HEK293 (cell line): ENCODE measurements at regions not wholly inside any gene's neighbourhood (a gene's known extent, or its start where the extent isn't known, plus 50 kb on each side); places are given as distances from the start of the nearest gene placed in this dataset.
A peak's percentile ranks its signal among the peaks of the same experiment; 100 is the strongest.

ENCODE experiments used
- CTCF ChIA-PET: fragments of 350-600 bp; formaldehyde crosslinking; extraction: SDS; loops from one replicate; lab custom pipeline; 2021; ENCODE audit warnings: antibody characterized with exemption; lab: Yijun Ruan, JAX
- POLR2A ChIA-PET: fragments of 300-600 bp; formaldehyde crosslinking; extraction: SDS; loops from one replicate; lab custom pipeline; 2020; ENCODE audit warnings: antibody characterized with exemption, inconsistent platforms; lab: Yijun Ruan, JAX
- H3K27ac ChIP-seq: fragments of 200-500 bp; sonication (Bioruptor generic); 2 replicates; pipeline ENCODE4 v1.5.1; 2014; ENCODE audit warnings: low read depth, low read length, control low read depth, inconsistent platforms; ENCODE audit errors: extremely low read depth
- H3K36me3 ChIP-seq, 2 experiments: fragments of 200-500 bp in 1 of 2; sonication (Bioruptor generic) in 1 of 2; 1 replicate in 1 of 2; 2 replicates in 1 of 2; pipeline ENCODE4 v1.5.1; 2014 to 2017; ENCODE audit warnings: inconsistent platforms in 2 of 2, low read length in 2 of 2; ENCODE audit not compliant: control insufficient read depth in 2 of 2, insufficient read depth in 1 of 2
- H3K4me1 ChIP-seq: fragments of 200-500 bp; sonication (Bioruptor generic); 2 replicates; pipeline ENCODE4 v1.5.1; 2014; ENCODE audit warnings: mild to moderate bottlenecking, low read length, inconsistent platforms; ENCODE audit not compliant: control insufficient read depth, insufficient read depth
- H3K4me3 ChIP-seq: 2 replicates; pipeline ENCODE4 v1.5.1; 2011; ENCODE audit warnings: low read depth, mild to moderate bottlenecking, control low read depth, low read length, moderate library complexity
- H3K9me3 ChIP-seq: fragments of 200-500 bp; sonication (Bioruptor generic); 2 replicates; pipeline ENCODE4 v1.5.1; 2014; ENCODE audit warnings: low read depth, low read length, inconsistent platforms; ENCODE audit not compliant: control insufficient read depth, insufficient read depth
- BCL11A ChIP-seq: fragments of 450-650 bp; formaldehyde crosslinking; IDR thresholded peaks from 2 replicates; pipeline ENCODE4 v1.5.1; 2016; ENCODE audit warnings: low read depth, missing biosample characterization, missing genetic modification characterization
- BCL11B ChIP-seq: fragments of 450-650 bp; formaldehyde crosslinking; IDR thresholded peaks from 2 replicates; pipeline ENCODE4 v1.5.1; 2016; ENCODE audit warnings: low read depth, missing biosample characterization, missing genetic modification characterization
- FEZF1 ChIP-seq: fragments of 450-650 bp; formaldehyde crosslinking; IDR thresholded peaks from 2 replicates; pipeline ENCODE4 v1.5.1; 2016; ENCODE audit warnings: missing biosample characterization, missing genetic modification characterization
- KLF10 ChIP-seq: fragments of 450-650 bp; IDR thresholded peaks from 2 replicates; pipeline ENCODE4 v1.5.1; 2018; ENCODE audit warnings: missing biosample characterization, mild to moderate bottlenecking, missing genetic modification characterization
- KLF7 ChIP-seq: fragments of 450-650 bp; formaldehyde crosslinking; IDR thresholded peaks from 2 replicates; pipeline ENCODE4 v1.5.1; 2016; ENCODE audit warnings: missing biosample characterization, missing genetic modification characterization, borderline replicate concordance
- RBAK ChIP-seq: fragments of 450-650 bp; formaldehyde crosslinking; IDR thresholded peaks from 2 replicates; pipeline ENCODE4 v1.5.1; 2016; ENCODE audit warnings: missing biosample characterization, missing genetic modification characterization
- SCRT1 ChIP-seq: fragments of 450-650 bp; formaldehyde crosslinking; IDR thresholded peaks from 2 replicates; pipeline ENCODE4 v1.5.1; 2016; ENCODE audit warnings: missing biosample characterization, missing genetic modification characterization, borderline replicate concordance
- WT1 ChIP-seq: fragments of 450-650 bp; formaldehyde crosslinking; IDR thresholded peaks from 2 replicates; pipeline ENCODE4 v1.5.1; 2016; ENCODE audit warnings: missing biosample characterization, missing genetic modification characterization
- YY2 ChIP-seq: fragments of 450-650 bp; formaldehyde crosslinking; IDR thresholded peaks from 2 replicates; pipeline ENCODE4 v1.5.1; 2016; ENCODE audit warnings: missing biosample characterization, missing genetic modification characterization
- ZBTB48 ChIP-seq: fragments of 450-650 bp; formaldehyde crosslinking; IDR thresholded peaks from 2 replicates; pipeline ENCODE4 v1.5.1; 2016; ENCODE audit warnings: missing biosample characterization, missing genetic modification characterization
- ZIC2 ChIP-seq: fragments of 450-650 bp; formaldehyde crosslinking; IDR thresholded peaks from 2 replicates; pipeline ENCODE4 v1.5.1; 2016; ENCODE audit warnings: missing biosample characterization, missing genetic modification characterization
- ZNF157 ChIP-seq: fragments of 450-650 bp; formaldehyde crosslinking; IDR thresholded peaks from 2 replicates; pipeline ENCODE4 v1.5.1; 2016; ENCODE audit warnings: missing biosample characterization, missing genetic modification characterization
- ZNF169 ChIP-seq: fragments of 450-650 bp; formaldehyde crosslinking; IDR thresholded peaks from 2 replicates; pipeline ENCODE4 v1.5.1; 2016; ENCODE audit warnings: missing biosample characterization, missing genetic modification characterization
- ZNF174 ChIP-seq: fragments of 450-650 bp; formaldehyde crosslinking; IDR thresholded peaks from 2 replicates; pipeline ENCODE4 v1.5.0; 2017; ENCODE audit warnings: missing biosample characterization, mild to moderate bottlenecking, missing genetic modification characterization
- ZNF239 ChIP-seq: fragments of 450-650 bp; formaldehyde crosslinking; IDR thresholded peaks from 2 replicates; pipeline ENCODE4 v1.5.1; 2016; ENCODE audit warnings: missing biosample characterization, missing genetic modification characterization
- ZNF433 ChIP-seq: fragments of 450-650 bp; formaldehyde crosslinking; IDR thresholded peaks from 2 replicates; pipeline ENCODE4 v1.5.1; 2016; ENCODE audit warnings: missing biosample characterization, missing genetic modification characterization, low read depth
- ZNF837 ChIP-seq: fragments of 450-650 bp; formaldehyde crosslinking; IDR thresholded peaks from 2 replicates; pipeline ENCODE4 v1.5.1; 2016; ENCODE audit warnings: missing biosample characterization, missing genetic modification characterization
- TF ChIP-seq, protein P1 (sequence below): fragments of 450-650 bp; formaldehyde crosslinking; IDR thresholded peaks from 2 replicates; pipeline ENCODE4 v1.5.1; 2016; ENCODE audit warnings: missing biosample characterization, missing genetic modification characterization
- TF ChIP-seq, protein P2 (sequence below): fragments of 450-650 bp; formaldehyde crosslinking; IDR thresholded peaks from 2 replicates; pipeline ENCODE4 v1.5.1; 2016; ENCODE audit warnings: missing biosample characterization, missing genetic modification characterization, borderline replicate concordance
- TF ChIP-seq, protein P3 (sequence below): fragments of 450-650 bp; formaldehyde crosslinking; IDR thresholded peaks from 2 replicates; pipeline ENCODE4 v1.5.1; 2017; ENCODE audit warnings: missing biosample characterization, missing genetic modification characterization

DNA sequence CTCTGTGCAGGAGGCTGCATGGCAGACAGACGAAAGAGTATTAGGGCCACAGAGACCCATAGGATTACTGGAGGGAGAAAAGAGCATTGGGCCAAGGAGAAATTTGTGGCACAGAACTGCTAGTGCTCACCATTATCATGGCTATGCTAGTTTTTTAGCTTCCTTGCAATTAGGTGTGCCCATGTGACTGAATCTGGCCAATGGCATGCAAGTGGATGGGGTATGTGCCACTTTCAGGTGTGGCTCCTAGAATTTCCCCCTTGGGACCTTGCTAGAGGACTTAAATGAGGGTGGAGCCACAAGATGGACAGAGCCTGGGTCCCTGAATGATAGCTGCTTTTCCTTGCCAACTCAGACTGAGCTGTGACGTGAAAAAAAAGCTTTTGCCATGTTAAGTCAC, 73.9 kb upstream of the TENM4 start:
- no peaks in the 10 kb centered on the region for H3K36me3 ChIP-seq
- CTCF ChIA-PET = interaction anchor here (1.2 kb wide), 1 partner anchor 194 kb away, joined by 3 read pairs; no protein-coding TSS in a partner anchor
- TF ChIP-seq FEZF1 (tag by site-specific recombination) = no peak
- no peak for TF ChIP-seq KLF10 (tag by site-specific recombination)
- no peak for TF ChIP-seq ZNF174 (tag by site-specific recombination)
- no peak for TF ChIP-seq ZNF239 (tag by site-specific recombination)
- no peak for TF ChIP-seq YY2 (tag by site-specific recombination)
- no peak for TF ChIP-seq BCL11A (tag by site-specific recombination)
- no peak for TF ChIP-seq ZNF157 (tag by site-specific recombination)
- TF ChIP-seq, protein P1, sequence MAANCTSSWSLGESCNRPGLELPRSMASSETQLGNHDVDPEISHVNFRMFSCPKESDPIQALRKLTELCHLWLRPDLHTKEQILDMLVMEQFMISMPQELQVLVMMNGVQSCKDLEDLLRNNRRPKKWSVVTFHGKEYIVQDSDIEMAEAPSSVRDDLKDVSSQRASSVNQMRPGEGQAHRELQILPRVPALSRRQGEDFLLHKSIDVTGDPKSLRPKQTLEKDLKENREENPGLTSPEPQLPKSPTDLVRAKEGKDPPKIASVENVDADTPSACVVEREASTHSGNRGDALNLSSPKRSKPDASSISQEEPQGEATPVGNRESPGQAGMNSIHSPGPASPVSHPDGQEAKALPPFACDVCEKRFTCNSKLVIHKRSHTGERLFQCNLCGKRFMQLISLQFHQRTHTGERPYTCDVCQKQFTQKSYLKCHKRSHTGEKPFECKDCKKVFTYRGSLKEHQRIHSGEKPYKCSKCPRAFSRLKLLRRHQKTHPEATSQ (tag by site-specific recombination) = no peak
- no peak for TF ChIP-seq ZNF169 (tag by site-specific recombination)
- TF ChIP-seq ZNF837 (tag by site-specific recombination) = no peak
- TF ChIP-seq KLF7 (tag by site-specific recombination) = no peak
- TF ChIP-seq, protein P2, sequence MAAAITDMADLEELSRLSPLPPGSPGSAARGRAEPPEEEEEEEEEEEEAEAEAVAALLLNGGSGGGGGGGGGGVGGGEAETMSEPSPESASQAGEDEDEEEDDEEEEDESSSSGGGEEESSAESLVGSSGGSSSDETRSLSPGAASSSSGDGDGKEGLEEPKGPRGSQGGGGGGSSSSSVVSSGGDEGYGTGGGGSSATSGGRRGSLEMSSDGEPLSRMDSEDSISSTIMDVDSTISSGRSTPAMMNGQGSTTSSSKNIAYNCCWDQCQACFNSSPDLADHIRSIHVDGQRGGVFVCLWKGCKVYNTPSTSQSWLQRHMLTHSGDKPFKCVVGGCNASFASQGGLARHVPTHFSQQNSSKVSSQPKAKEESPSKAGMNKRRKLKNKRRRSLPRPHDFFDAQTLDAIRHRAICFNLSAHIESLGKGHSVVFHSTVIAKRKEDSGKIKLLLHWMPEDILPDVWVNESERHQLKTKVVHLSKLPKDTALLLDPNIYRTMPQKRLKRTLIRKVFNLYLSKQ (tag by site-specific recombination) = no peak
- no peak for TF ChIP-seq RBAK (tag by site-specific recombination)
- no peak for TF ChIP-seq ZNF433 (tag by site-specific recombination)
- TF ChIP-seq, protein P3, sequence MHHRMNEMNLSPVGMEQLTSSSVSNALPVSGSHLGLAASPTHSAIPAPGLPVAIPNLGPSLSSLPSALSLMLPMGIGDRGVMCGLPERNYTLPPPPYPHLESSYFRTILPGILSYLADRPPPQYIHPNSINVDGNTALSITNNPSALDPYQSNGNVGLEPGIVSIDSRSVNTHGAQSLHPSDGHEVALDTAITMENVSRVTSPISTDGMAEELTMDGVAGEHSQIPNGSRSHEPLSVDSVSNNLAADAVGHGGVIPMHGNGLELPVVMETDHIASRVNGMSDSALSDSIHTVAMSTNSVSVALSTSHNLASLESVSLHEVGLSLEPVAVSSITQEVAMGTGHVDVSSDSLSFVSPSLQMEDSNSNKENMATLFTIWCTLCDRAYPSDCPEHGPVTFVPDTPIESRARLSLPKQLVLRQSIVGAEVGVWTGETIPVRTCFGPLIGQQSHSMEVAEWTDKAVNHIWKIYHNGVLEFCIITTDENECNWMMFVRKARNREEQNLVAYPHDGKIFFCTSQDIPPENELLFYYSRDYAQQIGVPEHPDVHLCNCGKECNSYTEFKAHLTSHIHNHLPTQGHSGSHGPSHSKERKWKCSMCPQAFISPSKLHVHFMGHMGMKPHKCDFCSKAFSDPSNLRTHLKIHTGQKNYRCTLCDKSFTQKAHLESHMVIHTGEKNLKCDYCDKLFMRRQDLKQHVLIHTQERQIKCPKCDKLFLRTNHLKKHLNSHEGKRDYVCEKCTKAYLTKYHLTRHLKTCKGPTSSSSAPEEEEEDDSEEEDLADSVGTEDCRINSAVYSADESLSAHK = no peak
- no peak for TF ChIP-seq BCL11B
- TF ChIP-seq WT1 (tag by site-specific recombination) = no peak
- TF ChIP-seq, all 188 proteins: peak for 0
- no peaks in the 10 kb centered on the region for H3K4me1 ChIP-seq
- POLR2A ChIA-PET = no interaction called here
- no peaks in the 10 kb centered on the region for H3K9me3 ChIP-seq
- H3K4me3 ChIP-seq = no peak overlapping the region
- no peak overlapping the region for H3K27ac ChIP-seq

DNA sequence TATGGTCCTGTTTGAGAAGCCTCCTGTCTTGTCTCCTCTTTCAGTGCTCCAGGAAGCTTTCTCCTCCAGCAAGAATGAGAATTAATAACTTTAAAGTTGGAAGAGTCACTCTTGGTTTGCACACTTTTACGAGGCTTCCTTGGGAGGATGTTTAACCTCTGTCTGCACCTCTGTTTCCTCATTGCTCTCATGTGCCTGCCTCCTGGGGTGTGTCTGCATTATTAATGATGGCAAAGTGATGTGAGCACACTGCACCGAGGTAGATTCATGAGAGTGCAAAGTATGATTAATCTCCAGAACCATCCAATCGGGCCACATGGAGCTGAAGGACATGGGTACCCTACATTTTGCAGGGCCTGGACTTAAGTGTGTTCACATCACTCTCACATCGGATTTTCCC, 73.5 kb upstream of the TENM4 start:
- Histone ChIP-seq H3K27ac (no peak overlapping the region), H3K4me1 (no peaks in the 10 kb centered on the region), H3K4me3 (no peak overlapping the region), H3K9me3 (no peaks in the 10 kb centered on the region), H3K36me3 (no peaks in the 10 kb centered on the region)
- ChIA-PET POLR2A (no interaction called here), CTCF (interaction anchor here (1.2 kb wide), 1 partner anchor 195 kb away, joined by 3 read pairs; no protein-coding TSS in a partner anchor)
- TF ChIP-seq SCRT1 (tag by site-specific recombination) = no peak
- no peak for TF ChIP-seq ZBTB48 (tag by site-specific recombination)
- peak; percentile 34; the same call in 1 of the 2 replicates for TF ChIP-seq ZIC2 (tag by site-specific recombination)
